Panc1 (cell line): ENCODE measurements at regions not wholly inside any gene's neighbourhood (a gene's known extent, or its start where the extent isn't known, plus 50 kb on each side); places are given as distances from the start of the nearest gene placed in this dataset.

ENCODE experiments used
- CTCF ChIP-seq: fragments of 450-650 bp; IDR thresholded peaks from 2 replicates; pipeline ENCODE4 v1.5.1; 2017; ENCODE audit warnings: mild to moderate bottlenecking
- REST ChIP-seq, 2 experiments: IDR thresholded peaks; 2 replicates each; pipeline ENCODE4 v1.6.1; 2011 to 2012; ENCODE audit warnings: low read depth in 2 of 2, control low read depth in 1 of 2, low read length in 1 of 2, mild to moderate bottlenecking in 1 of 2, moderate library complexity in 1 of 2; ENCODE audit not compliant: insufficient read depth in 1 of 2
- SIN3A ChIP-seq: IDR thresholded peaks from 2 replicates; pipeline ENCODE4 v1.6.1; 2012; ENCODE audit warnings: low read depth, mild to moderate bottlenecking, low read length, moderate library complexity, borderline replicate concordance; ENCODE audit not compliant: insufficient read depth

GRCh38 chr3:69510481-69511030, 124.7 kb upstream of the FRMD4B start:
- TF ChIP-seq CTCF = no peak
- no peak for TF ChIP-seq SIN3A
- TF ChIP-seq REST (IDR thresholded peaks at IDR 0.05; ENCODE audit: insufficient read depth in 1 of 2, low read depth in 2 of 2, low read length in 1 of 2) = no peak
